ENCODE measurements at regions not wholly inside any gene's neighbourhood (a gene's known extent, or its start where the extent isn't known, plus 50 kb on each side); places are given as distances from the start of the nearest gene placed in this dataset.
A peak's percentile ranks its signal among the peaks of the same experiment; 100 is the strongest.

DNA sequence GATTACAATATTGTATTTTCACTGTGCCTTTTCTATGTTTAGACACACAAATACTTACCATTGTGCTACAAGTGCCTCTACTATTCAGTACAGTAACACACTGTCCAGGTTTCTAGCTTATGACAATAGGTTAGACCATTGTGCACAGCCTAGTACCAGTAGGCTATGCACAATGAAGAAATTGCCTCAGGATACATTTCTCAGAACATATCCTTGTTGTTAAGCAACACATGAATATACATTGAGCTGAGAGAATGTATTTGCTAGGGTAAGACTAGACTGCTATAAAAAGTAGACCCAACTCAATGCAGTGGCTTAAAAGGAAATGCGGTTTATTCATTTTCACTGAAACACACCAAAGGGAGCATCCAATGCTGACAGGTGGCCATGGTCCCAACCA lies 285.1 kb downstream of the HS3ST3A1 start:
- Mint-ChIP-seq H3K9me3 (no peaks in the 10 kb centered on the region), H3K27me3 (ENCODE audit: insufficient read depth) (peaks cover 8% of the 10 kb centered on the region), H3K4me1 (ENCODE audit: low read depth) (peaks cover 2% of the 10 kb centered on the region), H3K36me3 (ENCODE audit: low read depth) (no peaks in the 10 kb centered on the region), H3K4me3 (no peak overlapping the region), H3K27ac (no peak overlapping the region)
- DNase-seq, result no peak
- TF ChIP-seq, protein P1, sequence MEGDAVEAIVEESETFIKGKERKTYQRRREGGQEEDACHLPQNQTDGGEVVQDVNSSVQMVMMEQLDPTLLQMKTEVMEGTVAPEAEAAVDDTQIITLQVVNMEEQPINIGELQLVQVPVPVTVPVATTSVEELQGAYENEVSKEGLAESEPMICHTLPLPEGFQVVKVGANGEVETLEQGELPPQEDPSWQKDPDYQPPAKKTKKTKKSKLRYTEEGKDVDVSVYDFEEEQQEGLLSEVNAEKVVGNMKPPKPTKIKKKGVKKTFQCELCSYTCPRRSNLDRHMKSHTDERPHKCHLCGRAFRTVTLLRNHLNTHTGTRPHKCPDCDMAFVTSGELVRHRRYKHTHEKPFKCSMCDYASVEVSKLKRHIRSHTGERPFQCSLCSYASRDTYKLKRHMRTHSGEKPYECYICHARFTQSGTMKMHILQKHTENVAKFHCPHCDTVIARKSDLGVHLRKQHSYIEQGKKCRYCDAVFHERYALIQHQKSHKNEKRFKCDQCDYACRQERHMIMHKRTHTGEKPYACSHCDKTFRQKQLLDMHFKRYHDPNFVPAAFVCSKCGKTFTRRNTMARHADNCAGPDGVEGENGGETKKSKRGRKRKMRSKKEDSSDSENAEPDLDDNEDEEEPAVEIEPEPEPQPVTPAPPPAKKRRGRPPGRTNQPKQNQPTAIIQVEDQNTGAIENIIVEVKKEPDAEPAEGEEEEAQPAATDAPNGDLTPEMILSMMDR (IDR thresholded peaks at IDR 0.05), result no peak

DNA sequence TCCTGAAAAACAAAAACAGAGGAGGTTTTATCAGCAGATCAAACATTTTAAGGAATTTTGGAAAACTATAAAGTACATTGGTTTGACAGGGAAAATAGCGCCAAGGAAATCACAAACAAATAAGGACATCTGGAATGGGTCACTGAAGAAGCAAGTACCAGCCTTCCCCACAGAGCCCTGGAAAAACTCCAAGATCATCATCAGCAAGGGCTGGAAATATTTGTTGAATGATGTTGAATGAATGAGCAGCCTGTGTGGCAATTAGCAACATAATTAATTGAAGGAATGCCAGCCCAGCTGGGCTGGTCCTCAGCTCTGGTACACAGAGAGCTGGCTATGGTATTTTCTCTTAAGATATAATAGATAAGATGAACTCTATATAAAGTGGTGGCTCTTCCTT lies 290.4 kb downstream of the HS3ST3A1 start:
- H3K4me1 Mint-ChIP-seq (ENCODE audit: low read depth), result peaks cover 19% of the 10 kb centered on the region
- H3K4me3 Mint-ChIP-seq, result no peak overlapping the region
- H3K27me3 Mint-ChIP-seq (ENCODE audit: insufficient read depth), result peaks cover 4% of the 10 kb centered on the region
- peaks cover 13% of the 10 kb centered on the region for H3K36me3 Mint-ChIP-seq (ENCODE audit: low read depth)
- TF ChIP-seq, protein P1 (IDR thresholded peaks at IDR 0.05), result no peak
- H3K27ac Mint-ChIP-seq, result no peak overlapping the region; the same call in 1 of the 2 replicates
- H3K9me3 Mint-ChIP-seq, result peaks cover 12% of the 10 kb centered on the region
- peak; percentile 80 for DNase-seq

DNA sequence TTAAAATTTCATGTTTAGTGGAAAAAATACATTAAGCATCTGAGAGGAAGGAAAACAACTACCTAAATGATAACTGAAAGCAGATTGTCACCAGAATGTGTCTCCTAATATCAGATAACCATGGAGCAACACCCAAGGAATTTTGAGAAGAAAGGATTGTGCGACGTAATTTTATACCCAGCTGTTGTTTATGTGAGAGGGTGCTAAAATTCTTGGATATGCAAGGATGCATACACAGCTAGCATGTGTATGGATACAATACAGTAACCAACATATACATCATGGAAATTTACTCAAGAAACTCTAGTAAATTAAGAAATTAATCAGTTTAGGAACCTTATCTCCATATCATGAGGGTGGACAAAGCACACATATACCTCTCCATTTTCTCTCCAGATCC lies 290.9 kb downstream of the HS3ST3A1 start:
- Mint-ChIP-seq H3K9me3 (peaks cover 12% of the 10 kb centered on the region), H3K27ac (no peak overlapping the region; the same call in 1 of the 2 replicates), H3K4me1 (ENCODE audit: low read depth) (peaks cover 19% of the 10 kb centered on the region), H3K4me3 (no peak overlapping the region), H3K36me3 (ENCODE audit: low read depth) (peaks cover 13% of the 10 kb centered on the region), H3K27me3 (ENCODE audit: insufficient read depth) (peaks cover 4% of the 10 kb centered on the region)
- TF ChIP-seq, protein P1 (IDR thresholded peaks at IDR 0.05), result no peak
- DNase-seq, result no peak

DNA sequence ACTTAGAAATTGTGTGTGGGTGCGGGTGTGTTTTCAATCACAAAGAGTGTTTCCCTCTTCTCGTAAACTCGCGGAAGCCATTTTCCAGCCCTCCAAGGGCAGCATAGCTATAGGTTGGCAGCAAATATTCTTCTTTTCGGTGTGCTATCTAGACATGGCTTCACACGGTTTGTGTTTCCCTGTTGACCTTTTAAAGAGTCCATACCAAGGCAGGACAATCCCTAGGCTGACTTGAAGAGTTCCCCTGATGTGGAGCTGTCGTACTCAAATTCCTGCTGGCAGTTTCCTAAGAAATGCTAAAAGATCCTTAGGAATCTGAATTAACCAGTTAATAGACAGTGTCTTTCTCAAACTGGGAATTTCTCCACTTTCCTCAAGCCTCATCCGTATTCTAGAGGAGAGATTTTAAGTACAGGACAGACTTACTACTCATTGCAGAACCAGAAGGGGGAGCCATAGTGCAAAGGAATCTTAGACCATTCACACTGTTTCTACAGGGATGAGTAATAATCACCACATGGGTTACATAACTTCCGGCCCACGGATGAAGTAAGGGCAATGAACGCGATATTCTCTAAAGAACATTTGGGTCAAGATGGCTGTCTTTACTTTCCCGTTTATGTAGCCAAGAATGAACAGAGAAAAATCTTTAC lies 288.6 kb upstream of the ELAC2 start:
- Mint-ChIP-seq H3K4me1 (ENCODE audit: low read depth) (peaks cover 18% of the 10 kb centered on the region), H3K4me3 (no peak overlapping the region), H3K36me3 (ENCODE audit: low read depth) (peaks cover 13% of the 10 kb centered on the region), H3K27ac (no peak overlapping the region), H3K27me3 (ENCODE audit: insufficient read depth) (no peaks in the 10 kb centered on the region; the same call in 1 of the 2 replicates), H3K9me3 (peaks cover 12% of the 10 kb centered on the region)
- DNase-seq, result peak; percentile 78
- TF ChIP-seq, protein P1 (IDR thresholded peaks at IDR 0.05), result peak; percentile 84

DNA sequence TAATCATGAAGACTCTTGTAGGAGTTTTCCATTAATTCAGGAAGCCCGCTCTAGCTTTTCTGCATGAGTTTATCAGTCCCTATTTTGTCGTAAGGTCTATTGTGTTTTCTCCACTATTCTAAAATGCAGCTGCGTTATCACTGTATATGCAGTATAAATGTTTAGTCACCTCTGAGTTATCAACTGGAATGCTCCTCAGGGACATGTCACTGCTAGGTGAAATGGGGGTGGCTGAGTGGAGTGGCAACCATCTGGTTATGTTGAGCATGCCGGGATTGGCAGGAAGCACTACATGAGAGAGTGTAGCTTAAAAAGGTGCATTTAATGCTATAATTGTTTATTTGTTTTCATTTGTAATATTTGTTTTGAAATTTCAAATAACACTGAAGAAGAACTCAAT lies 285.2 kb upstream of the ELAC2 start:
- TF ChIP-seq, protein P1 (IDR thresholded peaks at IDR 0.05), result no peak
- Mint-ChIP-seq H3K4me3 (no peak overlapping the region), H3K4me1 (ENCODE audit: low read depth) (peaks cover 6% of the 10 kb centered on the region), H3K27ac (no peak overlapping the region), H3K9me3 (no peaks in the 10 kb centered on the region), H3K27me3 (ENCODE audit: insufficient read depth) (peaks cover 2% of the 10 kb centered on the region; the same call in 1 of the 2 replicates), H3K36me3 (ENCODE audit: low read depth) (no peaks in the 10 kb centered on the region)
- no peak for DNase-seq
